Ishikawa (cell line): ENCODE measurements at regions not wholly inside any gene's neighbourhood (a gene's known extent, or its start where the extent isn't known, plus 50 kb on each side); places are given as distances from the start of the nearest gene placed in this dataset.

Source experiments
- CEBPB ChIP-seq: IDR thresholded peaks from 2 replicates; pipeline ENCODE4 v1.6.1; 2012
- CREB1 ChIP-seq: IDR thresholded peaks from 2 replicates; pipeline ENCODE4 v1.6.1; 2012; ENCODE audit warnings: low read depth
- EGR1 ChIP-seq: IDR thresholded peaks from 2 replicates; pipeline ENCODE4 v1.6.1; 2012
- EP300 ChIP-seq: IDR thresholded peaks from 2 replicates; pipeline ENCODE4 v1.6.1; 2012; ENCODE audit warnings: borderline replicate concordance
- FOXM1 ChIP-seq: IDR thresholded peaks from 2 replicates; pipeline ENCODE4 v1.6.1; 2012; ENCODE audit warnings: low read depth, borderline replicate concordance
- MAX ChIP-seq: IDR thresholded peaks from 2 replicates; pipeline ENCODE4 v1.6.1; 2012
- NFIC ChIP-seq: IDR thresholded peaks from 2 replicates; pipeline ENCODE4 v1.6.1; 2012
- RAD21 ChIP-seq: IDR thresholded peaks from 2 replicates; pipeline ENCODE4 v1.6.1; 2012; ENCODE audit warnings: low read depth
- REST ChIP-seq: IDR thresholded peaks from 2 replicates; pipeline ENCODE4 v1.6.1; 2012; ENCODE audit warnings: low read depth, mild to moderate bottlenecking
- TAF1 ChIP-seq: IDR thresholded peaks from 2 replicates; pipeline ENCODE4 v1.6.1; 2012; ENCODE audit warnings: low read depth, mild to moderate bottlenecking
- TCF12 ChIP-seq: IDR thresholded peaks from 2 replicates; pipeline ENCODE4 v1.6.1; 2012; ENCODE audit warnings: low read depth
- TEAD4 ChIP-seq: IDR thresholded peaks from 2 replicates; pipeline ENCODE4 v1.6.1; 2012
- USF1 ChIP-seq: IDR thresholded peaks from 2 replicates; pipeline ENCODE4 v1.6.1; 2012
- YY1 ChIP-seq: IDR thresholded peaks from 2 replicates; pipeline ENCODE4 v1.6.1; 2012; ENCODE audit warnings: low read depth
- ZBTB7A ChIP-seq: IDR thresholded peaks from 2 replicates; pipeline ENCODE4 v1.6.1; 2012; ENCODE audit warnings: low read depth

- no peak for TF ChIP-seq TAF1
- TF ChIP-seq REST = no peak
- no peak for TF ChIP-seq YY1
- no peak for TF ChIP-seq RAD21
- TF ChIP-seq TEAD4 = no peak
- TF ChIP-seq EP300 = no peak
- no peak for TF ChIP-seq CEBPB
- no peak for TF ChIP-seq MAX
- TF ChIP-seq ZBTB7A = no peak
- TF ChIP-seq USF1 = no peak
- no peak for TF ChIP-seq CREB1
- no peak for TF ChIP-seq NFIC
- no peak for TF ChIP-seq TCF12
- no peak for TF ChIP-seq FOXM1
- TF ChIP-seq EGR1 = no peak
Observed at GRCh38 chr10:111656066-111656465, 527.5 kb downstream of the GPAM start.

- TF ChIP-seq EP300 (no peak), REST (no peak), CEBPB (no peak), TAF1 (no peak), RAD21 (no peak), USF1 (no peak), TCF12 (no peak), MAX (no peak), NFIC (no peak), EGR1 (no peak), ZBTB7A (no peak), CREB1 (no peak), YY1 (no peak), FOXM1 (no peak), TEAD4 (no peak)
Observed at GRCh38 chr10:111677759-111678158, 505.8 kb downstream of the GPAM start.

GRCh38 chr10:111686796-111687195 is 496.8 kb downstream of the GPAM start:
- TF ChIP-seq FOXM1 = no peak
- no peak for TF ChIP-seq YY1

GRCh38 chr10:111698711-111699110 is 484.9 kb downstream of the GPAM start:
- no peak for TF ChIP-seq REST
- TF ChIP-seq TAF1 = no peak
- TF ChIP-seq YY1 = no peak
- TF ChIP-seq RAD21 = no peak

GRCh38 chr10:111703986-111704385 is 479.6 kb downstream of the GPAM start:
- no peak for TF ChIP-seq MAX
- no peak for TF ChIP-seq REST
- no peak for TF ChIP-seq TCF12
- TF ChIP-seq USF1 = no peak
- TF ChIP-seq CREB1 = no peak
- TF ChIP-seq TAF1 = no peak
- TF ChIP-seq ZBTB7A = no peak
